Mesodermal cell (in vitro differentiated cells): ENCODE measurements at regions not wholly inside any gene's neighbourhood (a gene's known extent, or its start where the extent isn't known, plus 50 kb on each side); places are given as distances from the start of the nearest gene placed in this dataset.
"Not testable (repeated sequence)": the region's sequence is repeated elsewhere in the genome, so short reads cannot be mapped to it uniquely, and the experiment has no call there.

Experiments
- H3K27ac ChIP-seq: 2 replicates; pipeline ENCODE4 v1.7.0; 2013; ENCODE audit warnings: mild to moderate bottlenecking, low read depth, low read length, moderate library complexity; ENCODE audit not compliant: severe bottlenecking
- H3K36me3 ChIP-seq: 2 replicates; pipeline ENCODE4 v1.7.1; 2013; ENCODE audit warnings: mild to moderate bottlenecking, low read length, moderate library complexity; ENCODE audit not compliant: control insufficient read depth, insufficient read depth
- H3K4me1 ChIP-seq: one replicate; pipeline ENCODE4 v1.7.1; 2013; ENCODE audit warnings: mild to moderate bottlenecking, low read length; ENCODE audit not compliant: insufficient read depth, control insufficient read depth, poor library complexity, severe bottlenecking
- H3K4me3 ChIP-seq: 2 replicates; pipeline ENCODE4 v1.7.0; 2013; ENCODE audit warnings: low read length, control low read depth, mild to moderate bottlenecking; ENCODE audit not compliant: insufficient read depth, poor library complexity, severe bottlenecking; ENCODE audit errors: extremely low read depth
- H3K9me3 ChIP-seq: 2 replicates; pipeline ENCODE4 v1.7.1; 2013; ENCODE audit warnings: mild to moderate bottlenecking, low read length, moderate library complexity; ENCODE audit not compliant: control insufficient read depth
- WGBS, 2 experiments: methylation state at CpG; one replicate each; pipeline ENCODE4 v1.1.5; 2013; ENCODE audit warnings: missing lambda C conversion rate in 2 of 2; ENCODE audit not compliant: insufficient coverage in 2 of 2; 5-methylcytosine and 5-hydroxymethylcytosine counted together

- no peaks in the 10 kb centered on the region for H3K36me3 ChIP-seq
- H3K9me3 ChIP-seq = no peaks in the 10 kb centered on the region
- no peaks in the 10 kb centered on the region for H3K4me1 ChIP-seq
- no peak overlapping the region for H3K27ac ChIP-seq
- no peak overlapping the region for H3K4me3 ChIP-seq
- WGBS, 2 experiments = no CpG with 5 or more reads among the region's 1 CpG
Measured at GRCh38 chrX:131646106-131646505, 102.2 kb downstream of the OR13H1 start.

DNA sequence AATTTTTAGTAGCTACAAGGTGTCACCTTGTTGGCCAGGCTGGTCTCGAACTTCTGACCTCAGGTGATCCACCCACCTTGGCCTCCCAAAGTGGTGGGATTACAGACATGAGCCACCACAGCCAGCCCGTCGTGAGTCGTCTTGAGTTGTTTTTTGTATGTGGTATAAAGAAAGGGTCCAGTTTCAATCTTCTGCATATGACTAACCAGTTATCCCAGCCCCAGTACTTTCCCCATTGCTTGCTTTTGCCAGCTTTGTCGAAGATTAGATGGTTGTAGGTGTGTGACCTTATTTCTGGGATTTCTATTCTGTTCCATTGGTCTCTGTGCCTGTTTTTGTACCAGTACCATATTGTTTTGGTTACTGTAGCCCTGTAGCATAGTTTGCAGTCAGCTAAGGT is 105.9 kb downstream of the OR13H1 start:
- 100% methylated on average over 1 of the region's 5 CpGs; no CpG with 5 or more reads in 1 of the 2 experiments for WGBS, 2 experiments
- Histone ChIP-seq H3K9me3 (no peaks in the 10 kb centered on the region), H3K4me3 (no peak overlapping the region), H3K27ac (no peak overlapping the region), H3K36me3 (no peaks in the 10 kb centered on the region), H3K4me1 (no peaks in the 10 kb centered on the region)

DNA sequence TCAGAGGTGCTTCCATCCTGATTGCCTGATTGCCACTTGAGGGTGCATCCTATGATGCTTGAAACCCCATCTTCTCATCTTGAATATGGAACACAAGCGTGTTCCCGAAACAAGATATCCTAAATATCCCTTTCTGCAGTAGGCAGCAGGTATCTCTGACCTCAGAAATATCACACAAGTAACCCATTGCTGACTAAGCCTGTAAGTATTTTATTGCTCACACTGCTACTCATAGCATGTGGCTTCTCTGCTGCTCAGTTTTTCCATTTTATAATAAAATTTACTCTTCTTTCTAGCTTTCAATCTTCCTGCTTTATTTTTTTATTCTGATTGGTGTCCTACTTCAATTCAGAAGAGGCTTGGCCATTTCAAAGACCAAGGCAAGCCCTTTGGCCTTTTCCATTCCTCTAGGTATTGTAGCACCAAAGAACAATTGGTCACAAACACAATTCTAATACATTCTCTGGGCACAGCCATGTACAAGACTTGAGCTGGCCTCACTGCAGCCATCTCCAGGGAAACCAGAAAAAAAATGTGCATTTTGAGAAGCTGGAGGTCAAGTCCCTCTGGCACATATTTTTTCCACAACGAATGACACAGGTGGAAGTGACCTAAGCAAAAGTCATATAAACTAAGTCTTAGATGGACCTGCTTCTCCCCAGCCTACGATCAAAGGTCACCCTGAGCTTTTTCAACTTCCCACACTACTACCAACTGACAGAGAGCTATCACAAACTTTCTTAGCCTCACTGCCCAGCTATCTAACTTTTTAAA is 107.0 kb downstream of the OR13H1 start:
- H3K36me3 ChIP-seq = no peaks in the 10 kb centered on the region

GRCh38 chrX:131663726-131664125 is 119.9 kb downstream of the OR13H1 start:
- H3K9me3 ChIP-seq, H3K36me3 ChIP-seq, H3K4me1 ChIP-seq, H3K4me3 ChIP-seq, H3K27ac ChIP-seq: not testable (repeated sequence)
- WGBS, 2 experiments = no CpG with 5 or more reads among the region's 9 CpGs

More for the DNA sequence above, 107.0 kb downstream of the OR13H1 start:
- Histone ChIP-seq H3K27ac (no peak overlapping the region), H3K4me3 (no peak overlapping the region), H3K9me3 (no peaks in the 10 kb centered on the region), H3K4me1 (no peaks in the 10 kb centered on the region)
- 57% methylated on average over 1 of the region's 4 CpGs; no CpG with 5 or more reads in 1 of the 2 experiments for WGBS, 2 experiments

DNA sequence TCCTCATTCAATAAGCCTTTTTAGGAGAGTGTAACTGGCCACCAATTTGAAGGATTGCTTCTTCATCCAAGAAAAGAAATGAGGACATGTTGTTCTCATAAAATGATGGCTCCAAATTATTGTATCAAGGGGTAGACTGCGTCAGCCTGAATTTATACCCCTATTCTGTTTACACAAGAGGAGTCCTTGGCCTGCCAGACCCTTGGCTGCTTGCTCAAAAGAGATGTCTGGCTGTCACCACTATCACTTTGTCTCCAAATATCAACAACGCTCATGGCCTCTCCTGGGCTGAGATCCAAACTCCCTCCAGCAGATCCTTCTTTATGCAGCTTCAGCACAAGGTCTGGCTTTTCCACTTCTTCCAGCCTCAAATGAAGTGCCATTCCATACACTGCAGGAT is 127.9 kb downstream of the OR13H1 start:
- H3K4me3 ChIP-seq = no peak overlapping the region
- no peak overlapping the region for H3K27ac ChIP-seq
- 88% methylated on average over 1 of the region's 2 CpGs; no CpG with 5 or more reads in 1 of the 2 experiments for WGBS, 2 experiments
- no peaks in the 10 kb centered on the region for H3K4me1 ChIP-seq
- no peaks in the 10 kb centered on the region for H3K36me3 ChIP-seq
- no peaks in the 10 kb centered on the region for H3K9me3 ChIP-seq

- Histone ChIP-seq H3K9me3 (no peaks in the 10 kb centered on the region), H3K27ac (no peak overlapping the region), H3K36me3 (no peaks in the 10 kb centered on the region), H3K4me3 (no peak overlapping the region), H3K4me1 (no peaks in the 10 kb centered on the region)
- no CpG with 5 or more reads among the region's 1 CpG for WGBS, 2 experiments
Measured at GRCh38 chrX:131675596-131676194, 131.8 kb downstream of the OR13H1 start.

DNA sequence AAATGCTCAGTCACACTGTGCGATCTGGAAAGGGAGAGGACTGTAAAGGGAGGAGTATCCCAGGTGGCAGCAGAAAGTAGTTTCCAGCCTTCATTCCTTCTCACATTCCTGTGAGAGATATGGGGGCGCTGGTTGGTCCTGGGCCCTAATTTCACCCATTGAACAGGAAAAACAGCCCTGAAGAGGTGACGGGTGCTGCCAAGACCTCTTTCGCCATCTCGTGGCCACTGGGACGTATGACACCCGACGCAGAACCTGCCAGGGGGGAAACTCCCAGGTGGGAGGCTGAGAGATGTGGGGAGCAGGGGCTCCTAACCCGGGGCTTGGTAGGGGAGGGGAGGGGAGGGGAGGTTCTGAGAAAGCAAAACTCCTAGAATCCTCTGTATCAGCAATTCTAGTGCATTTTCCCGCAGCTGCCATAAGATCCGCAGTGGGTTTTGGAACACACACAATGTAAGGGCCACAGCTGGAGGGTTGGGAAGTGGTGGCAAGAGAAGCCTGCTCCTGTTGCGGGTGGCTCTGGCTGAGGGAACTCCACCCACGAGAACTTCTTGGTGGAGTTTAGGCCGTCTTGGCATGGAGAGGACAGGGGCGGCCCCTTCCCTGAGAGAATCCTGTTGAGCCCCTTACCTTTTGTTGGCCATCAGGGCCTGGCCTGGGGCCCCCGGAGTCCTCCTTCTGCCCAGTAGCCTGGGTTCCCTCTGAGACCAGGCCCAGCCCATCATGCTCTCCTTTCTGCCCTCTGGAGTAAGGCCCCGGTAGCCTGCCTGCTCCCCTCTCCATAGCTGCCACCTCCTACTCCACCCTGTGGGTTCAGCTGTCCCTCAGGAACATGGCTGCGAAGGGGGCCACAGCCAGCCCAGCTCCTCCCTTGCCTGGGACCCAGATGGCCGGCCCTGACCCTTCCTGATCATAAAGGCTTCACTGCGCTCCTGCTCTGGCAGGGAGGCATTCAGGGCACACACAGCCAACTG is 134.1 kb downstream of the OR13H1 start:
- H3K9me3 ChIP-seq = no peaks in the 10 kb centered on the region
- H3K36me3 ChIP-seq = no peaks in the 10 kb centered on the region
- WGBS, 2 experiments = 50 to 92% methylated on average over 3 to 4 of the region's 20 CpGs
- H3K4me3 ChIP-seq = no peak overlapping the region
- H3K27ac ChIP-seq = no peak overlapping the region
- H3K4me1 ChIP-seq = no peaks in the 10 kb centered on the region

GRCh38 chrX:131682735-131683134 is 138.9 kb downstream of the OR13H1 start:
- H3K4me3 ChIP-seq, H3K36me3 ChIP-seq, H3K4me1 ChIP-seq, H3K9me3 ChIP-seq, H3K27ac ChIP-seq: not testable (repeated sequence)
- no CpG with 5 or more reads among the region's 1 CpG for WGBS, 2 experiments

- H3K27ac ChIP-seq = no peak overlapping the region
- H3K4me1 ChIP-seq = no peaks in the 10 kb centered on the region
- H3K9me3 ChIP-seq = no peaks in the 10 kb centered on the region
- H3K4me3 ChIP-seq = no peak overlapping the region
- H3K36me3 ChIP-seq = peaks cover 18% of the 10 kb centered on the region
Measured at GRCh38 chrX:131693359-131693758, 149.5 kb downstream of the OR13H1 start.

- no CpG with 5 or more reads among the region's 3 CpGs for WGBS, 2 experiments
- H3K36me3 ChIP-seq = peaks cover 13% of the 10 kb centered on the region
Measured at GRCh38 chrX:131696989-131697388, 153.1 kb downstream of the OR13H1 start.

More at GRCh38 chrX:131696989-131697388, 153.1 kb downstream of the OR13H1 start:
- H3K9me3 ChIP-seq, H3K27ac ChIP-seq, H3K4me1 ChIP-seq, H3K4me3 ChIP-seq: not testable (repeated sequence)
